H9 (cell line): ENCODE measurements at regions not wholly inside any gene's neighbourhood (a gene's known extent, or its start where the extent isn't known, plus 50 kb on each side); places are given as distances from the start of the nearest gene placed in this dataset.

ENCODE experiments used
- DNase-seq: peaks from one replicate; pipeline ENCODE4 v3.0.0-alpha.2; 2017
- H2AFZ ChIP-seq: one replicate; pipeline ENCODE4 v1.6.1; 2013; ENCODE audit warnings: mild to moderate bottlenecking, low read length, control low read depth, moderate library complexity
- H2AK5ac ChIP-seq: 2 replicates; pipeline ENCODE4 v1.6.1; 2013; ENCODE audit warnings: low read length, control low read depth, mixed read lengths; ENCODE audit not compliant: insufficient read length
- H2BK120ac ChIP-seq: one replicate; pipeline ENCODE4 v1.6.1; 2013; ENCODE audit warnings: low read depth, mild to moderate bottlenecking, low read length, control low read depth, inconsistent platforms; ENCODE audit not compliant: poor library complexity, severe bottlenecking
- H2BK12ac ChIP-seq: 2 replicates; pipeline ENCODE4 v1.6.1; 2013; ENCODE audit warnings: low read length, control low read depth, mixed read lengths, low read depth; ENCODE audit not compliant: insufficient read length
- H2BK15ac ChIP-seq: 2 replicates; pipeline ENCODE4 v1.6.1; 2013; ENCODE audit warnings: low read depth, low read length, control low read depth
- H2BK20ac ChIP-seq: one replicate; pipeline ENCODE4 v1.6.1; 2013; ENCODE audit warnings: low read depth, mild to moderate bottlenecking, low read length, control low read depth, inconsistent platforms; ENCODE audit not compliant: poor library complexity, severe bottlenecking
- H2BK5ac ChIP-seq: 2 replicates; pipeline ENCODE4 v1.6.1; 2013; ENCODE audit warnings: low read length, control low read depth, mixed read lengths; ENCODE audit not compliant: insufficient read length
- H3K14ac ChIP-seq: 2 replicates; pipeline ENCODE4 v1.6.1; 2013; ENCODE audit warnings: low read length, control low read depth; ENCODE audit not compliant: insufficient read depth
- H3K18ac ChIP-seq: 2 replicates; pipeline ENCODE4 v1.6.1; 2013; ENCODE audit warnings: low read depth, mild to moderate bottlenecking, mixed read lengths, low read length, control low read depth; ENCODE audit not compliant: insufficient read length
- H3K23ac ChIP-seq: 2 replicates; pipeline ENCODE4 v1.6.1; 2013; ENCODE audit warnings: low read length, control low read depth, mixed read lengths, low read depth; ENCODE audit not compliant: insufficient read length
- H3K23me2 ChIP-seq: 2 replicates; pipeline ENCODE4 v1.6.1; 2013; ENCODE audit warnings: low read depth, mild to moderate bottlenecking, mixed read lengths, low read length, control low read depth; ENCODE audit not compliant: insufficient read length, poor library complexity, severe bottlenecking
- H3K27ac ChIP-seq: 2 replicates; pipeline ENCODE4 v1.5.1; 2013; ENCODE audit warnings: low read length, control low read depth, mixed read lengths, low read depth; ENCODE audit not compliant: insufficient read length
- H3K27me3 ChIP-seq: 2 replicates; pipeline ENCODE4 v1.6.1; 2013; ENCODE audit warnings: low read length, control low read depth, inconsistent platforms; ENCODE audit not compliant: insufficient read depth
- H3K4ac ChIP-seq: 2 replicates; pipeline ENCODE4 v1.6.1; 2013; ENCODE audit warnings: low read depth, mild to moderate bottlenecking, control low read depth, inconsistent platforms, low read length, moderate library complexity
- H3K4me1 ChIP-seq: 2 replicates; pipeline ENCODE4 v1.6.1; 2013; ENCODE audit warnings: low read length, control low read depth, inconsistent platforms; ENCODE audit not compliant: insufficient read depth
- H3K4me2 ChIP-seq: 2 replicates; pipeline ENCODE4 v1.6.1; 2013; ENCODE audit warnings: low read length, control low read depth, mixed read lengths; ENCODE audit not compliant: insufficient read length, insufficient read depth
- H3K56ac ChIP-seq: 2 replicates; pipeline ENCODE4 v1.6.1; 2013; ENCODE audit warnings: low read depth, mild to moderate bottlenecking, mixed read lengths, low read length, control low read depth; ENCODE audit not compliant: insufficient read length
- H3K79me1 ChIP-seq: 2 replicates; pipeline ENCODE4 v1.6.1; 2013; ENCODE audit warnings: low read depth, mild to moderate bottlenecking, moderate library complexity, low read length, control low read depth, inconsistent platforms; ENCODE audit not compliant: insufficient read depth, poor library complexity, severe bottlenecking
- H3K79me2 ChIP-seq: 2 replicates; pipeline ENCODE4 v1.6.1; 2013; ENCODE audit warnings: low read length, control low read depth, inconsistent platforms; ENCODE audit not compliant: insufficient read depth
- H3K9ac ChIP-seq: 2 replicates; pipeline ENCODE4 v1.6.1; 2013; ENCODE audit warnings: low read length, control low read depth, mixed read lengths; ENCODE audit not compliant: insufficient read length; ENCODE audit errors: extremely low read depth
- H3K9me3 ChIP-seq: one replicate; pipeline ENCODE4 v1.6.1; 2013; ENCODE audit warnings: low read depth, low read length, inconsistent platforms; ENCODE audit not compliant: control insufficient read depth
- H3T11ph ChIP-seq: one replicate; pipeline ENCODE4 v1.6.1; 2013; ENCODE audit warnings: mild to moderate bottlenecking, low read length, control low read depth, inconsistent platforms
- H4K20me1 ChIP-seq: one replicate; pipeline ENCODE4 v1.6.1; 2013; ENCODE audit not compliant: control insufficient read depth, insufficient read length, insufficient read depth
- H4K5ac ChIP-seq: 2 replicates; pipeline ENCODE4 v1.6.1; 2013; ENCODE audit warnings: low read depth, mild to moderate bottlenecking, mixed read lengths, low read length, control low read depth; ENCODE audit not compliant: insufficient read length
- H4K8ac ChIP-seq: replicated peaks from 2 replicates; pipeline ENCODE4 v1.6.1; 2013; ENCODE audit warnings: low read length, control low read depth, mixed read lengths, low read depth; ENCODE audit not compliant: insufficient read length
- H4K91ac ChIP-seq: 2 replicates; pipeline ENCODE4 v1.6.1; 2013; ENCODE audit warnings: low read depth, mild to moderate bottlenecking, moderate library complexity, mixed read lengths, low read length, control low read depth; ENCODE audit not compliant: insufficient read length
- H3K27ac Mint-ChIP-seq, 3 experiments: 2 replicates in 2 of 3; 3 replicates in 1 of 3; pipeline ENCODE4 v1.8.0; 2020 to 2021; ENCODE audit warnings: mixed read lengths in 3 of 3, mild to moderate bottlenecking in 1 of 3, moderate library complexity in 1 of 3
- H3K27me3 Mint-ChIP-seq: 2 replicates; pipeline ENCODE4 v1.8.0; 2021; ENCODE audit warnings: low read depth, mild to moderate bottlenecking, moderate library complexity, mixed read lengths
- H3K36me3 Mint-ChIP-seq, 3 experiments: 2 replicates in 2 of 3; 3 replicates in 1 of 3; pipeline ENCODE4 v1.8.0; 2020 to 2021; ENCODE audit warnings: low read depth in 3 of 3, mixed read lengths in 3 of 3; ENCODE audit not compliant: insufficient read depth in 1 of 3
- H3K4me1 Mint-ChIP-seq, 2 experiments: 2 replicates each; pipeline ENCODE4 v1.8.0; 2020; ENCODE audit warnings: mixed read lengths in 2 of 2
- H3K4me3 Mint-ChIP-seq, 2 experiments: 2 replicates in 1 of 2; 3 replicates in 1 of 2; pipeline ENCODE4 v1.8.0; 2020 to 2021; ENCODE audit warnings: mild to moderate bottlenecking in 2 of 2, mixed read lengths in 2 of 2, moderate library complexity in 1 of 2
- H3K9me3 Mint-ChIP-seq, 2 experiments: 2 replicates in 1 of 2; 3 replicates in 1 of 2; pipeline ENCODE4 v1.8.0; 2020; ENCODE audit warnings: mild to moderate bottlenecking in 2 of 2, mixed read lengths in 2 of 2, moderate library complexity in 1 of 2
- WGBS: extraction: QIAGEN DNeasy Blood & Tissue Kit; methylation state at CpG from one replicate; pipeline ENCODE4 v1.1.7; 2013; ENCODE audit warnings: missing lambda C conversion rate, low lambda C conversion rate, mixed read lengths; ENCODE audit not compliant: insufficient read length; ENCODE audit errors: extremely low coverage; 5-methylcytosine and 5-hydroxymethylcytosine counted together
- TF ChIP-seq, protein P1 (sequence below): fragments of 200-600 bp; sonication (generic); conservative IDR thresholded peaks from 3 replicates; pipeline ENCODE4 v1.8.0; 2021; ENCODE audit warnings: antibody characterized with exemption, mild to moderate bottlenecking

DNA sequence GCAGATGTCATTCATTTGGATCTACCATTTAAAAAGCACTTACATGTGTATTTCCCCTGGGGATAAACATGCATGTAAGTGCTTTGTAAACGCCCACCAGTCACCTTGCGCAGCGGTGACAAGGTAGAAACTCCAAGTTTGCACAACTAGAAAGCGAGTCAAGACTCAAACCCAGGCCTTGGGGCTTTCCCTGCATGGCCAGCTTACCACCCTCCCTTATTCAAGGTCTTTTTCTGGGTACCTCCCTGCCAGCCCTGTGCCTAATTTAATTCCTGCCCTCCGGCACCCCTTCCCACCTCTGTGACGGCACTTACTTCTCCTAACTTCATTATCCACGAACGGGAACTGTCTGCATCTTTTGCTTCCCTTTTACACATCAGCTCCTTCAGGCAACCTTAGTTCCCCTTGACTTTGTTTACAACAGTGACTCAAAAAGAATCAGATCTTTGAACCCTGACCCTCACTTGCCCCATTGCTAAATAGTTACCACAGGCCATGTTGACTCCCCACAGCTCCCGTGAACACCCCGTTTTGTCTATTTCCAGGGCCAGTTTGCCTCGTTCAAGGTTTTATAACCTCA is 138.3 kb upstream of the ETS2 start:
- H3T11ph ChIP-seq = no peak overlapping the region
- H2BK5ac ChIP-seq = no peak overlapping the region
- H3K56ac ChIP-seq = no peak overlapping the region
- H2BK20ac ChIP-seq = no peak overlapping the region
- H3K4ac ChIP-seq = no peak overlapping the region
- H2BK12ac ChIP-seq = no peak overlapping the region
- no peaks in the 10 kb centered on the region for H3K79me2 ChIP-seq
- no peak overlapping the region for H2AFZ ChIP-seq
- H4K8ac ChIP-seq = no peak overlapping the region
- H3K14ac ChIP-seq = no peak overlapping the region
- peaks cover 17% of the 10 kb centered on the region for H3K27me3 Mint-ChIP-seq
- no peak overlapping the region for H4K91ac ChIP-seq
- no peaks in the 10 kb centered on the region; the same call in 1 of the 2 replicates for H3K4me1 ChIP-seq
- H3K18ac ChIP-seq = no peak overlapping the region
- no peaks in the 10 kb centered on the region for H3K27me3 ChIP-seq
- no peaks in the 10 kb centered on the region for H3K9me3 Mint-ChIP-seq
- H3K4me2 ChIP-seq = no peak overlapping the region
- H3K79me1 ChIP-seq = no peaks in the 10 kb centered on the region
- peaks cover 8 to 11% of the 10 kb centered on the region in 2 experiments for H3K4me1 Mint-ChIP-seq
- no peak overlapping the region for H3K4me3 Mint-ChIP-seq
- no peak overlapping the region for H2BK120ac ChIP-seq
- H3K9ac ChIP-seq = no peak overlapping the region
- no peak overlapping the region for H3K23ac ChIP-seq
- WGBS = no CpG with 5 or more reads among the region's 11 CpGs
- TF ChIP-seq, protein P1, sequence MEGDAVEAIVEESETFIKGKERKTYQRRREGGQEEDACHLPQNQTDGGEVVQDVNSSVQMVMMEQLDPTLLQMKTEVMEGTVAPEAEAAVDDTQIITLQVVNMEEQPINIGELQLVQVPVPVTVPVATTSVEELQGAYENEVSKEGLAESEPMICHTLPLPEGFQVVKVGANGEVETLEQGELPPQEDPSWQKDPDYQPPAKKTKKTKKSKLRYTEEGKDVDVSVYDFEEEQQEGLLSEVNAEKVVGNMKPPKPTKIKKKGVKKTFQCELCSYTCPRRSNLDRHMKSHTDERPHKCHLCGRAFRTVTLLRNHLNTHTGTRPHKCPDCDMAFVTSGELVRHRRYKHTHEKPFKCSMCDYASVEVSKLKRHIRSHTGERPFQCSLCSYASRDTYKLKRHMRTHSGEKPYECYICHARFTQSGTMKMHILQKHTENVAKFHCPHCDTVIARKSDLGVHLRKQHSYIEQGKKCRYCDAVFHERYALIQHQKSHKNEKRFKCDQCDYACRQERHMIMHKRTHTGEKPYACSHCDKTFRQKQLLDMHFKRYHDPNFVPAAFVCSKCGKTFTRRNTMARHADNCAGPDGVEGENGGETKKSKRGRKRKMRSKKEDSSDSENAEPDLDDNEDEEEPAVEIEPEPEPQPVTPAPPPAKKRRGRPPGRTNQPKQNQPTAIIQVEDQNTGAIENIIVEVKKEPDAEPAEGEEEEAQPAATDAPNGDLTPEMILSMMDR = no peak
- H2AK5ac ChIP-seq = no peak overlapping the region
- no peak overlapping the region for H3K27ac Mint-ChIP-seq
- no peak overlapping the region for H2BK15ac ChIP-seq
- no peaks in the 10 kb centered on the region for H3K23me2 ChIP-seq
- no peak overlapping the region for H3K27ac ChIP-seq
- no peak for DNase-seq
- H3K36me3 Mint-ChIP-seq = no peaks in the 10 kb centered on the region; a peak in 1 of 7 replicates
- no peaks in the 10 kb centered on the region for H4K20me1 ChIP-seq
- H4K5ac ChIP-seq = no peak overlapping the region
- H3K9me3 ChIP-seq = no peaks in the 10 kb centered on the region
